ENCODE measurements at regions not wholly inside any gene's neighbourhood (a gene's known extent, or its start where the extent isn't known, plus 50 kb on each side); places are given as distances from the start of the nearest gene placed in this dataset.

DNA sequence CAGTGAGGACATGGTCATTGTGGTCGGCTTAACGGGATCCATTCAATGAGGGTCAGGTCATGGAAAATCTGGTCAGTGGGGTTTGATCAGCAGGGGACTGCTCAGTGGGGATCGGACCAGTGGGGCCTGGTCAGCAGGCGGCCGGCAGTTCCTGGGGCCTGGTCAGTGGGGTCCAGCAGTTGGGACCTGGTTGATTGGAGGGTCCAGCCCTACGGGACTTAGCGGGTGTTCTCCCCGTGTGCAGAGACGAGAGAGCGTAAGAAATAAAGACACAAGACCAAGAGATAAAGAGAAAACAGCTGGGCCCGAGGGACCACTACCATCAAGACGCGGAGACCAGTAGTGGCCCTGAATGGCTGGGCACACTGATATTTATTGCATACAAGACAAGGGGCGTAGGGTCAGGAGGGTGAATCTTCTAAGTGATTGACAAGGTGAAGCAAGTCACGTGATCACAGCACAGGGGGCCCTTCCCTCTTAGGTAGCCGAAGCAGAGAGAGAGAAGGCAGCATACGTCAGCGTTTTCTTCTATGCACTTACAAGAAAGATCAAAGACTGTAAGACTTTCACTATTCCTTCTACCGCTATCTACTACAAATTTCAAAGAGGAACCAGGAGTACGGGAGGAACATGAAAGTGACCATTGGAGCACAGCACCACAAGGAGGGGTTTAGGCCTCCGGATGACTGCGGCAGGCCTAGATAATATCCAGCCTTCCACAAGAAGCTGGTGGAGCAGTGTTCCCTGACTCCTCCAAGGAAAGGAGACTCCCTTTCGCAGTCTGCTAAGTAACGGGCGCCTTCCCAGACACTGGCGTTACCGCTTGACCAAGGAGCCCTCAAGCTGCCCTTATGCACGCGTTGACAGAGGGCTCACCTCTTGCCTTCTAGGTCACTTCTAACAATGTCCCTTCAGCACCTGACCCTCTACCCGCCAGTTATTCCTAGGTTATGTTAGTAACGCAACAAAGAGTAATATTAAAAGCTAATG is 62.1 kb upstream of the TPM4 start (continued):
- TF ChIP-seq, protein P1, sequence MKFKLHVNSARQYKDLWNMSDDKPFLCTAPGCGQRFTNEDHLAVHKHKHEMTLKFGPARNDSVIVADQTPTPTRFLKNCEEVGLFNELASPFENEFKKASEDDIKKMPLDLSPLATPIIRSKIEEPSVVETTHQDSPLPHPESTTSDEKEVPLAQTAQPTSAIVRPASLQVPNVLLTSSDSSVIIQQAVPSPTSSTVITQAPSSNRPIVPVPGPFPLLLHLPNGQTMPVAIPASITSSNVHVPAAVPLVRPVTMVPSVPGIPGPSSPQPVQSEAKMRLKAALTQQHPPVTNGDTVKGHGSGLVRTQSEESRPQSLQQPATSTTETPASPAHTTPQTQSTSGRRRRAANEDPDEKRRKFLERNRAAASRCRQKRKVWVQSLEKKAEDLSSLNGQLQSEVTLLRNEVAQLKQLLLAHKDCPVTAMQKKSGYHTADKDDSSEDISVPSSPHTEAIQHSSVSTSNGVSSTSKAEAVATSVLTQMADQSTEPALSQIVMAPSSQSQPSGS (IDR thresholded peaks at IDR 0.05; ENCODE audit: low read length) = no peak
- TF ChIP-seq ZZZ3 (IDR thresholded peaks at IDR 0.05; ENCODE audit: control insufficient read depth, insufficient read length, low read depth) = no peak
- no peak for TF ChIP-seq NR2C1 (IDR thresholded peaks at IDR 0.05)
- TF ChIP-seq, protein P2, sequence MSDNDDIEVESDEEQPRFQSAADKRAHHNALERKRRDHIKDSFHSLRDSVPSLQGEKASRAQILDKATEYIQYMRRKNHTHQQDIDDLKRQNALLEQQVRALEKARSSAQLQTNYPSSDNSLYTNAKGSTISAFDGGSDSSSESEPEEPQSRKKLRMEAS (IDR thresholded peaks at IDR 0.05; ENCODE audit: low read depth, low read length) = no peak

DNA sequence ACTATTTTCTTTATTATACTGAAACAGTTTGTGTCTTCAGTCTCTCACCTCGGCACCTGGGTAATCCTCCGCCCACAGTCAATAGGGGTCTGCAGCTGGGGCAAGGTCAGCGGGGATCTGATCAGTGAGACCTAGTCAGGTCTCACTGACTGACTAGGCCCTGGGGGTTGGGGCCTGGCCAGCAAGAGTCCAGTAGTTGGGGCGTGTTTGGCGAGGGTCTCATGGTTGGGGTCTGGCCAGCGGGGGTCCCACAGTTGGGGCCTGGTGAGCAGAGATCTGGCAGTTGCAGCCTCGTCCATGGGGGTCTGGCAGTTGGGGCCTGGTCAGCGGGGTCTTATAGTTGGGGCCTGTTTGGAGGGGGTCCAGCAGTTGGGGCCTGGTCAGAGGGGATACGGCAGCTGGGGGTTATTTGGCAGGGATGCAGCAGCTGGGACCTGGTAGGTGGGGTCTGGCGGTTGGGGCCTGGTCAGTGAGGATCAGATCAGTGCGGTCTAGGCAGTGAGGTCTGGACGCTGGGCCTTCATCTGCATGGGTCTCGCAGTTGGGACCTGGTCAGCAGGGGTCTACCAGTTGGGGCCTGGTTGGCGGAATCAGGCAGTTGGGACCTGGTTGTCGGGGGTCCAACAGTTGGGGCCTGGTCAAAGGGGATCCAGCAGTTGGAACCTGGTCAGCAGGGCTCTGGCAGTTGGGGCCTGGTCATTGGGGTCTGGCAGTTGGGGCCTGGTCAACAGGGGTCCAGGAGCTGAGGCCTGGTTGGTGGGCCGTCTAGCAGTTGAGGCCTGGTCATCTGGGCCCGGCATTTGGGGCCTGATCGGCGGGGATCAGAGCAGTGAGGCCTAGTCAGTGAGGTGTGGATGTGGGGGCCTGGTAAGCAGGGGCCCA is 61.1 kb upstream of the TPM4 start:
- Histone ChIP-seq H4K20me1 (ENCODE audit: control insufficient read depth, insufficient read depth) (no peaks in the 10 kb centered on the region), H3K4me1 (ENCODE audit: control insufficient read depth, insufficient read depth, low read length) (no peaks in the 10 kb centered on the region), H3K4me3 (no peak overlapping the region), H3K4me2 (ENCODE audit: control insufficient read depth, insufficient read depth) (no peak overlapping the region), H3K79me2 (ENCODE audit: control insufficient read depth, insufficient read depth, low read length) (no peaks in the 10 kb centered on the region), H3K36me3 (ENCODE audit: control insufficient read depth in 2 of 2, insufficient read depth in 2 of 2, low read length in 1 of 2) (no peaks in the 10 kb centered on the region), H2AFZ (ENCODE audit: control insufficient read depth, low read depth, low read length) (no peak overlapping the region), H3K9me3 (replicated peaks; ENCODE audit: control insufficient read depth, insufficient read depth, low read length) (no peaks in the 10 kb centered on the region), H3K27ac (ENCODE audit: control insufficient read depth, insufficient read depth) (no peak overlapping the region), H3K9ac (ENCODE audit: control insufficient read depth, insufficient read depth, low read length) (no peak overlapping the region), H3K27me3 (replicated peaks in 1 of 2; ENCODE audit: control insufficient read depth in 2 of 2, insufficient read depth in 2 of 2, low read length in 1 of 2) (no peaks in the 10 kb centered on the region)
- 55% methylated on average over 19 of the region's 19 CpGs for WGBS (ENCODE audit: insufficient coverage, insufficient replicate concordance, low lambda C conversion rate, missing lambda C conversion rate)
- in situ Hi-C loops (cut with MboI) (no loop called here), intact Hi-C loops (cut with micrococcal nuclease; ENCODE audit: unreplicated experiment) (no loop called here)
- ATAC-seq (no peak), FAIRE-seq (no peak), DNase-seq (ENCODE audit: low read depth, low spot score) (no peak)
- POLR2A ChIA-PET = no interaction called here
- BruUV-seq (replicated peaks) = no TSS peak
- no peak for TF ChIP-seq IKZF1 (conservative IDR thresholded peaks at IDR 0.05)
- CTCF ChIA-PET = no interaction called here
- RAD21 ChIA-PET (ENCODE audit: unreplicated experiment) = no interaction called here
- SMC1A ChIA-PET (ENCODE audit: uncharacterized antibody, unreplicated experiment) = interaction anchor here (0.6 kb wide), 1 partner anchor 1321 kb away, joined by 4 read pairs; no protein-coding TSS in a partner anchor
